ENCODE measurements at regions not wholly inside any gene's neighbourhood (a gene's known extent, or its start where the extent isn't known, plus 50 kb on each side); places are given as distances from the start of the nearest gene placed in this dataset.
"Not testable (repeated sequence)": the region's sequence is repeated elsewhere in the genome, so short reads cannot be mapped to it uniquely, and the experiment has no call there.

GRCh38 chrX:129093706-129094105 lies 429.6 kb downstream of the SMARCA1 start:
- H3K4me3 ChIP-seq = no peak overlapping the region
- intact Hi-C loops (cut with DNase I) = no loop called here
- TF ChIP-seq EP300 (IDR thresholded peaks at IDR 0.05) (no peak), POLR2A (IDR thresholded peaks at IDR 0.05) (no peak), POLR2AphosphoS5 (IDR thresholded peaks at IDR 0.05) (no peak)
- TF ChIP-seq, protein P1, sequence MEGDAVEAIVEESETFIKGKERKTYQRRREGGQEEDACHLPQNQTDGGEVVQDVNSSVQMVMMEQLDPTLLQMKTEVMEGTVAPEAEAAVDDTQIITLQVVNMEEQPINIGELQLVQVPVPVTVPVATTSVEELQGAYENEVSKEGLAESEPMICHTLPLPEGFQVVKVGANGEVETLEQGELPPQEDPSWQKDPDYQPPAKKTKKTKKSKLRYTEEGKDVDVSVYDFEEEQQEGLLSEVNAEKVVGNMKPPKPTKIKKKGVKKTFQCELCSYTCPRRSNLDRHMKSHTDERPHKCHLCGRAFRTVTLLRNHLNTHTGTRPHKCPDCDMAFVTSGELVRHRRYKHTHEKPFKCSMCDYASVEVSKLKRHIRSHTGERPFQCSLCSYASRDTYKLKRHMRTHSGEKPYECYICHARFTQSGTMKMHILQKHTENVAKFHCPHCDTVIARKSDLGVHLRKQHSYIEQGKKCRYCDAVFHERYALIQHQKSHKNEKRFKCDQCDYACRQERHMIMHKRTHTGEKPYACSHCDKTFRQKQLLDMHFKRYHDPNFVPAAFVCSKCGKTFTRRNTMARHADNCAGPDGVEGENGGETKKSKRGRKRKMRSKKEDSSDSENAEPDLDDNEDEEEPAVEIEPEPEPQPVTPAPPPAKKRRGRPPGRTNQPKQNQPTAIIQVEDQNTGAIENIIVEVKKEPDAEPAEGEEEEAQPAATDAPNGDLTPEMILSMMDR (IDR thresholded peaks at IDR 0.05) = no peak
- no peak overlapping the region for H3K27ac ChIP-seq
- no peaks in the 10 kb centered on the region for H3K4me1 ChIP-seq
- H3K36me3 ChIP-seq = no peaks in the 10 kb centered on the region
- H3K27me3 ChIP-seq = no peaks in the 10 kb centered on the region
- no peak for DNase-seq
- no peaks in the 10 kb centered on the region for H3K9me3 ChIP-seq
- WGBS, 2 donors = 81 to 84% methylated on average over 2 of the region's 2 CpGs

GRCh38 chrX:129092757-129093156 lies 430.5 kb downstream of the SMARCA1 start:
- Histone ChIP-seq H3K4me3 (no peak overlapping the region), H3K27ac (no peak overlapping the region), H3K36me3 (no peaks in the 10 kb centered on the region), H3K27me3 (no peaks in the 10 kb centered on the region), H3K4me1 (no peaks in the 10 kb centered on the region), H3K9me3 (no peaks in the 10 kb centered on the region)
- intact Hi-C loops (cut with DNase I) = no loop called here
- DNase-seq = no peak
- TF ChIP-seq EP300 (IDR thresholded peaks at IDR 0.05) = no peak
- TF ChIP-seq POLR2AphosphoS5 (IDR thresholded peaks at IDR 0.05) = no peak

- TF ChIP-seq, protein P1 (IDR thresholded peaks at IDR 0.05) = no peak
- TF ChIP-seq POLR2A (IDR thresholded peaks at IDR 0.05) = no peak
- intact Hi-C loops (cut with DNase I) = no loop called here
- H3K9me3 ChIP-seq = no peaks in the 10 kb centered on the region
- H3K4me3 ChIP-seq = no peak overlapping the region
- H3K36me3 ChIP-seq = no peaks in the 10 kb centered on the region
- no peaks in the 10 kb centered on the region for H3K4me1 ChIP-seq
- WGBS, 2 donors = 40 to 66% methylated on average over 2 of the region's 2 CpGs
- DNase-seq = no peak
- H3K27me3 ChIP-seq = no peaks in the 10 kb centered on the region
- H3K27ac ChIP-seq = no peak overlapping the region
Observed at GRCh38 chrX:129092242-129092641, 431.0 kb downstream of the SMARCA1 start.

DNA sequence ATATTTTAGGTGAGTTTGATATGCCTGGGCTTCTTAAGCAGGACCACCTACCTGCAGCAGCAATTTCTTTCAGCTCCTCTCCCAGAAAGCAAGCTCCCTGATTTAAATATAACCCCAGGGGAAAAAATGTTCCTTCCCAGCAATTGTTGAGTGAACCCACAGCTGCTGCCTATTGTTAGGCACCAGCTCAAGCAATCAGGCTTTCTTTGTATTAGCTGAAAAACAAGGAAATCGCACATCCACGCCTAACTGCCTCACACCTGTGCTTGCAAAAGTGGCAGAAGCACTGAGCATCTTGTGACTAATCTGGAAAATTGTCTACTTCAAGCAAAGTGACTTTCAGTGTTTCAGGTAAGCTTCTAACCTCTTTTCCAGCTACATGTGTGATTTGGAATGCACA lies 432.2 kb downstream of the SMARCA1 start:
- Histone ChIP-seq H3K4me3 (no peak overlapping the region), H3K4me1 (no peaks in the 10 kb centered on the region), H3K27me3 (no peaks in the 10 kb centered on the region), H3K27ac (no peak overlapping the region), H3K36me3 (no peaks in the 10 kb centered on the region), H3K9me3 (no peaks in the 10 kb centered on the region)
- no peak for TF ChIP-seq POLR2AphosphoS5 (IDR thresholded peaks at IDR 0.05)
- TF ChIP-seq EP300 (IDR thresholded peaks at IDR 0.05) = no peak
- no peak for TF ChIP-seq POLR2A (IDR thresholded peaks at IDR 0.05)
- TF ChIP-seq, protein P1 (IDR thresholded peaks at IDR 0.05) = no peak
- no peak for DNase-seq
- intact Hi-C loops (cut with DNase I) = no loop called here
- 17 to 55% methylated on average over 2 of the region's 2 CpGs for WGBS, 2 donors

- no peaks in the 10 kb centered on the region for H3K36me3 ChIP-seq
- DNase-seq = no peak
- no peak overlapping the region for H3K27ac ChIP-seq
- no peaks in the 10 kb centered on the region for H3K4me1 ChIP-seq
- no peaks in the 10 kb centered on the region for H3K9me3 ChIP-seq
- intact Hi-C loops (cut with DNase I) = no loop called here
- WGBS, 2 donors = 92 to 96% methylated on average over 7 of the region's 7 CpGs
- no peak overlapping the region for H3K4me3 ChIP-seq
- no peaks in the 10 kb centered on the region for H3K27me3 ChIP-seq
- TF ChIP-seq POLR2A (IDR thresholded peaks at IDR 0.05) = no peak
- no peak for TF ChIP-seq POLR2AphosphoS5 (IDR thresholded peaks at IDR 0.05)
- TF ChIP-seq, protein P1 (IDR thresholded peaks at IDR 0.05) = no peak
- no peak for TF ChIP-seq EP300 (IDR thresholded peaks at IDR 0.05)
Observed at GRCh38 chrX:129086802-129087201, 436.5 kb downstream of the SMARCA1 start.

DNA sequence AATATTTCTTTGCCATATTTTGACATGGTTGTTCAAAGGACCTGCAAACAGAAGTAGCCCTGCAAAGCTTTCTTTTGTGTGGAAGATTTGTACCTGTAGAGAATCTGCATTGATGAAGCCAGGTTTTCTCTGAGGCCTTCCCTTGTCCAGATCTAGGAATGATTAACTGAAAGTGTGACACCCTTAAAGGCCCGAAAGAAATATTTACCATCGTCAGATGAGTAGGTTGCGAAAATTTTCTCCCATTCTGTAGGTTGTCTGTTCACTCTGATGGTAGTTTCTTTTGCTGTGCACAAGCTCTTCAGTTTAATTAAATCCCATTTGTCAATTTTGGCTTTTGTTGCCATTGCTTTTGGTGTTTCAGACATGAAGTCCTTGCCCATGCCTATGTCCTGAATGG lies 439.0 kb downstream of the SMARCA1 start:
- intact Hi-C loops (cut with DNase I); H3K4me1 ChIP-seq: not testable (repeated sequence)

More for the DNA sequence above, 439.0 kb downstream of the SMARCA1 start:
- 82 to 84% methylated on average over 3 of the region's 3 CpGs for WGBS, 2 donors
- not testable (repeated sequence) for H3K27ac ChIP-seq, DNase-seq, H3K27me3 ChIP-seq, H3K36me3 ChIP-seq, H3K9me3 ChIP-seq, H3K4me3 ChIP-seq

Data from sigmoid colon (tissue), 6 donors.